ENCODE measurements at regions not wholly inside any gene's neighbourhood (a gene's known extent, or its start where the extent isn't known, plus 50 kb on each side); places are given as distances from the start of the nearest gene placed in this dataset.
A peak's percentile ranks its signal among the peaks of the same experiment; 100 is the strongest.

DNA sequence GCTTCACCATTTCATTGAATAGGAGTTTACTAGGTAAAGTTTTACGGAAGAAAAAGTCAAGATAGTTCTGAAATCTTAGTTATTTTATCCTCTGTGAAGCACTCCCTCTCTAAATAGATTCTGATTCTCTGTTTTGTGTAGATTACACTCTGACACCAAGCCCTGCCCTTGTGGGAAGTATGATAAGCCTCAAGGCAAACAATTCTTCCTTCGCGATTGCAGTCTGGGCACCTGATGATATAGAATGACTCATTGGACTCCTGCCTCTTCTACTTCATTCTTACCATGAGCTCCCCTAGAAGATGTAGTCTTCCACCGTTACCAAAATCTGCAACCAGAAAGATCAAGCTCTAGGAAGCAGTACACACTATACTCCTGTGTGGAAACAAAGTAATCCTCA, 626.9 kb upstream of the PTGER4 start:
- H4K20me1 ChIP-seq (ENCODE audit: control insufficient read depth, extremely low read depth, insufficient read depth, low read length) = no peaks in the 10 kb centered on the region
- no peak for DNase-seq (ENCODE audit: low read depth in 2 of 2)
- no peak overlapping the region for H3K4me2 ChIP-seq (ENCODE audit: extremely low read depth, insufficient read depth, low read length)
- no peak overlapping the region for H3K27ac ChIP-seq (ENCODE audit: insufficient read depth, low read length)
- H3K4me3 ChIP-seq (replicated peaks in 1 of 4; ENCODE audit: control extremely low read depth in 1 of 4, insufficient read depth in 1 of 4, low read depth in 3 of 4, low read length in 4 of 4) = no peak overlapping the region
- H3K27me3 ChIP-seq (ENCODE audit: control insufficient read depth, insufficient read depth, low read length) = no peaks in the 10 kb centered on the region
- no peak overlapping the region for H2AFZ ChIP-seq (ENCODE audit: low read length)
- no peaks in the 10 kb centered on the region for H3K4me1 ChIP-seq (ENCODE audit: control insufficient read depth, extremely low read depth, insufficient read depth, low read length)
- no peaks in the 10 kb centered on the region for H3K79me2 ChIP-seq (ENCODE audit: control insufficient read depth, insufficient read depth, low read length)
- H3K9me3 ChIP-seq (ENCODE audit: control insufficient read depth, insufficient read depth, low read depth, low read length) = no peaks in the 10 kb centered on the region
- no peak for TF ChIP-seq EZH2 (IDR thresholded peaks at IDR 0.05; ENCODE audit: low read length, missing control alignments)
- TF ChIP-seq, protein P1, sequence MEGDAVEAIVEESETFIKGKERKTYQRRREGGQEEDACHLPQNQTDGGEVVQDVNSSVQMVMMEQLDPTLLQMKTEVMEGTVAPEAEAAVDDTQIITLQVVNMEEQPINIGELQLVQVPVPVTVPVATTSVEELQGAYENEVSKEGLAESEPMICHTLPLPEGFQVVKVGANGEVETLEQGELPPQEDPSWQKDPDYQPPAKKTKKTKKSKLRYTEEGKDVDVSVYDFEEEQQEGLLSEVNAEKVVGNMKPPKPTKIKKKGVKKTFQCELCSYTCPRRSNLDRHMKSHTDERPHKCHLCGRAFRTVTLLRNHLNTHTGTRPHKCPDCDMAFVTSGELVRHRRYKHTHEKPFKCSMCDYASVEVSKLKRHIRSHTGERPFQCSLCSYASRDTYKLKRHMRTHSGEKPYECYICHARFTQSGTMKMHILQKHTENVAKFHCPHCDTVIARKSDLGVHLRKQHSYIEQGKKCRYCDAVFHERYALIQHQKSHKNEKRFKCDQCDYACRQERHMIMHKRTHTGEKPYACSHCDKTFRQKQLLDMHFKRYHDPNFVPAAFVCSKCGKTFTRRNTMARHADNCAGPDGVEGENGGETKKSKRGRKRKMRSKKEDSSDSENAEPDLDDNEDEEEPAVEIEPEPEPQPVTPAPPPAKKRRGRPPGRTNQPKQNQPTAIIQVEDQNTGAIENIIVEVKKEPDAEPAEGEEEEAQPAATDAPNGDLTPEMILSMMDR (conservative IDR thresholded peaks at IDR 0.05 in 1 of 2, IDR thresholded peaks at IDR 0.05 in 1 of 2; ENCODE audit: low read depth in 1 of 2, low read length in 2 of 2) = no peak
- no peaks in the 10 kb centered on the region for H3K36me3 ChIP-seq (ENCODE audit: control insufficient read depth, insufficient read depth, low read length)
- no peak overlapping the region for H3K9ac ChIP-seq (ENCODE audit: insufficient read depth, low read length)

DNA sequence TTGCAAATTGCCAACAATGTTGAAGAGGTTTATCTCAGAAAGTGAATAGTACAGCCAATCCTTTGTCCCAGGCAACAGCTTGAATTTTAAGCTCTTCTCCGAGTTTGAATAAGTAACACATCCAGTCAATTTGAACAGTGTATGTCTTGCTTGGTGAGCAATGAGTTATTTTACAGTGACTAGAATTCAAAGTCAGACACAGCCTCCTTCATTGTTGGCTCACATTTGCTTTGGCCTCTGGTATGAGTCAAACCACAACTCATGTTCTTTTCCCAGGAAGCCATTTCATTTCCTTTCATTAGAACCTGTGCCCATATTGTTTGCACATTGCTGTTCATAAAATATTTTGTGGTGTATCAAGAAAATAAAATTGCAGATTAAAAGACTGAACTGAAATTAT, 622.0 kb upstream of the DAB2 start:
- no peak overlapping the region for H3K9ac ChIP-seq (ENCODE audit: insufficient read depth, low read length)

DNA sequence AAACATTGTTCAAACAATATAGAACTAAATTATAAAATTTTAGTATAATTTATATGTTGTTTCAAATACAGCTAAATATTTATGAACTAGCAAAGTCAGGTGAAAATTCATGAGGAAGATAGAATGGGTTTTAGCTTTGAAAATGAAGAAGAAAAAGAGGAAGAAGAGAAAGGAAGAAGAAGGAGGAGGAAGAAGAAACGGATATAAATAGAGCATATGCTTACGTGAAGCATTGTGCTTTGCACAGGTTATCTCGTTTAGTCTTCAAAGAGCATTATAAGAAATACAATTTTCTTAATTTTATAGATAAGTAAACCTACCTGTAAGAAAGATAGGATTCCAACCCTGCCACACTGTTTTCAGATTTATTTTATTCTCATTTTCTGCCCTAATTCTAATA, 620.6 kb upstream of the DAB2 start:
- no peaks in the 10 kb centered on the region for H3K4me1 ChIP-seq (ENCODE audit: control insufficient read depth, extremely low read depth, insufficient read depth, low read length)
- H3K79me2 ChIP-seq (ENCODE audit: control insufficient read depth, insufficient read depth, low read length) = no peaks in the 10 kb centered on the region
- H4K20me1 ChIP-seq (ENCODE audit: control insufficient read depth, extremely low read depth, insufficient read depth, low read length) = no peaks in the 10 kb centered on the region
- H3K36me3 ChIP-seq (ENCODE audit: control insufficient read depth, insufficient read depth, low read length) = no peaks in the 10 kb centered on the region
- H3K27me3 ChIP-seq (ENCODE audit: control insufficient read depth, insufficient read depth, low read length) = no peaks in the 10 kb centered on the region
- no peak for DNase-seq (ENCODE audit: low read depth in 2 of 2)
- TF ChIP-seq, protein P1 (conservative IDR thresholded peaks at IDR 0.05 in 1 of 2, IDR thresholded peaks at IDR 0.05 in 1 of 2; ENCODE audit: low read depth in 1 of 2, low read length in 2 of 2) = no peak
- H2AFZ ChIP-seq (ENCODE audit: low read length) = no peak overlapping the region
- no peak overlapping the region for H3K9ac ChIP-seq (ENCODE audit: insufficient read depth, low read length)
- no peaks in the 10 kb centered on the region for H3K9me3 ChIP-seq (ENCODE audit: control insufficient read depth, insufficient read depth, low read depth, low read length)
- no peak overlapping the region for H3K27ac ChIP-seq (ENCODE audit: insufficient read depth, low read length)
- no peak overlapping the region for H3K4me3 ChIP-seq (replicated peaks in 1 of 4; ENCODE audit: control extremely low read depth in 1 of 4, insufficient read depth in 1 of 4, low read depth in 3 of 4, low read length in 4 of 4)
- no peak overlapping the region for H3K4me2 ChIP-seq (ENCODE audit: extremely low read depth, insufficient read depth, low read length)

More for the DNA sequence above, 622.0 kb upstream of the DAB2 start:
- Histone ChIP-seq H3K4me2 (ENCODE audit: extremely low read depth, insufficient read depth, low read length) (no peak overlapping the region), H4K20me1 (ENCODE audit: control insufficient read depth, extremely low read depth, insufficient read depth, low read length) (no peaks in the 10 kb centered on the region), H3K36me3 (ENCODE audit: control insufficient read depth, insufficient read depth, low read length) (no peaks in the 10 kb centered on the region), H3K79me2 (ENCODE audit: control insufficient read depth, insufficient read depth, low read length) (no peaks in the 10 kb centered on the region), H3K9me3 (ENCODE audit: control insufficient read depth, insufficient read depth, low read depth, low read length) (no peaks in the 10 kb centered on the region), H2AFZ (ENCODE audit: low read length) (no peak overlapping the region), H3K27ac (ENCODE audit: insufficient read depth, low read length) (no peak overlapping the region), H3K27me3 (ENCODE audit: control insufficient read depth, insufficient read depth, low read length) (no peaks in the 10 kb centered on the region), H3K4me3 (replicated peaks in 1 of 4; ENCODE audit: control extremely low read depth in 1 of 4, insufficient read depth in 1 of 4, low read depth in 3 of 4, low read length in 4 of 4) (no peak overlapping the region), H3K4me1 (ENCODE audit: control insufficient read depth, extremely low read depth, insufficient read depth, low read length) (no peaks in the 10 kb centered on the region)
- TF ChIP-seq, protein P1 (conservative IDR thresholded peaks at IDR 0.05 in 1 of 2, IDR thresholded peaks at IDR 0.05 in 1 of 2; ENCODE audit: low read depth in 1 of 2, low read length in 2 of 2) = no peak
- no peak for TF ChIP-seq EZH2 (IDR thresholded peaks at IDR 0.05; ENCODE audit: low read length, missing control alignments)
- DNase-seq (ENCODE audit: low read depth in 2 of 2) = peak; percentile 52 to 59

Measured in fibroblast of lung (primary cell).